Vagina (tissue), 2 donors: ENCODE measurements at regions not wholly inside any gene's neighbourhood (a gene's known extent, or its start where the extent isn't known, plus 50 kb on each side); places are given as distances from the start of the nearest gene placed in this dataset.

Experiments
- CTCF ChIP-seq, 3 experiments: fragments of 450-650 bp in 2 of 3; fragments of 200-600 bp in 1 of 3; sonication (generic) in 1 of 3; IDR thresholded peaks; one replicate each; pipeline ENCODE4 v1.5.1; 2017 to 2019; ENCODE audit warnings: antibody characterized with exemption in 3 of 3, mild to moderate bottlenecking in 2 of 3, moderate library complexity in 2 of 3
- POLR2A ChIP-seq, 2 donors: fragments of 450-650 bp; IDR thresholded peaks; one replicate each; pipeline ENCODE4 v1.6.1; 2017; ENCODE audit warnings: antibody characterized with exemption in 2 of 2, mild to moderate bottlenecking in 2 of 2, moderate library complexity in 2 of 2
- POLR2AphosphoS5 ChIP-seq, 2 donors: sonication (generic); formaldehyde crosslinking; IDR thresholded peaks; one replicate each; pipeline ENCODE4 v1.9.0; 2017; ENCODE audit warnings: antibody characterized with exemption in 2 of 2, mild to moderate bottlenecking in 2 of 2, low read depth in 1 of 2; ENCODE audit not compliant: insufficient read depth in 1 of 2

GRCh38 chr9:90449213-90449925 is 193.3 kb downstream of the DIRAS2 start:
- no peak for TF ChIP-seq POLR2A (IDR thresholded peaks at IDR 0.05)
- no peak for TF ChIP-seq CTCF (IDR thresholded peaks at IDR 0.05)
- no peak for TF ChIP-seq POLR2AphosphoS5 (IDR thresholded peaks at IDR 0.05; ENCODE audit: insufficient read depth in 1 of 2, low read depth in 1 of 2)
